HG03159 (cell line): ENCODE measurements at regions not wholly inside any gene's neighbourhood (a gene's known extent, or its start where the extent isn't known, plus 50 kb on each side); places are given as distances from the start of the nearest gene placed in this dataset.
"Not testable (repeated sequence)": the region's sequence is repeated elsewhere in the genome, so short reads cannot be mapped to it uniquely, and the experiment has no call there.

Experiments
- ATAC-seq: cut with Tn5 transposase; IDR thresholded peaks from one replicate; pipeline ENCODE4 v1.9.1; 2021; ENCODE audit warnings: mild to moderate bottlenecking, moderate library complexity; ENCODE audit not compliant: unreplicated experiment

DNA sequence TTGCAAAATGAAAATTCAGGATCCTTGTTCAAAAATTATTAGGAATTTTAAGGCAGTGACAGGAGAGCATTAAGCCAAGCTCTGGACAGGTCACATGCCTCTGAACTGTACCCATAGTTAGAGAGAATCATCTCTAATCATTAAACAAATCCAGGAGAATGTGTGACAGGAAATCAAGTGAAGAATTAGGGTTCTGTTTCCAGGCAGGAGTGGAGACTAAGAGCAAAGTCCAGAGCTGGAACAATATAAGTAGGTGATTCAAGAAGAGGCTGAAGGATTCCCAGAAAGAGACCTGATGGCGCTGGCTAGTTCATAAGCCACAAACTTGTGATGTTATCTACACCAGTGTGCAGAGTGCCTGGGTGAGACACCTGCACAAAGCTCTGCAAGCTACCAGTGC is 104.6 kb upstream of the PRKG2 start:
- no peak for ATAC-seq

DNA sequence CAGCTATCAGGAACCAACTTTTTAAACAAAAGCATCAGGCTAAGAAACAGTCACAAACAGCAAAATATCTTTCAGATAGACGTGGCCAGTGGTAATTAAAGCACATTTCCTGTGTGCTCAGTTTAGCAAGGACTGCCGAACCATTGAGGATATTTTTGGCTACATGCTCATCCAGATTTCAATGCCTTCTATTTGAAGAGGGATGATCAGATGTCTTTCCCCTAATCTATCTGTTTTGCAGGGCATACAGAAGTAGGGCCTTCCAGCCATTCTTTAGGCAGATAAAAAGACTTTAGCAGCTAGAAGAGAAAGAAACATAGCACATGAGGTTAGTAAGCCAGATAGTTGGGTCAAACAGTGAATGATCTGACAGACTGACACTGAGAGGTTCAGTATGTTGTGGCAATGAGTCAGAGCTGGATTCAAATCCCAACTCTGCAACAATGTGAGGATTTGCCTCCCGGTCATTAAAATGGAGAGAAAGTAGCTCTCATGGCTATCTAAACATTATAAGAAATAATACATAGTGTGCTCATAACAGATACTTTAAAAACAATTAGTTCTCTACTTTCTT is 100.0 kb upstream of the PRKG2 start:
- no peak for ATAC-seq

DNA sequence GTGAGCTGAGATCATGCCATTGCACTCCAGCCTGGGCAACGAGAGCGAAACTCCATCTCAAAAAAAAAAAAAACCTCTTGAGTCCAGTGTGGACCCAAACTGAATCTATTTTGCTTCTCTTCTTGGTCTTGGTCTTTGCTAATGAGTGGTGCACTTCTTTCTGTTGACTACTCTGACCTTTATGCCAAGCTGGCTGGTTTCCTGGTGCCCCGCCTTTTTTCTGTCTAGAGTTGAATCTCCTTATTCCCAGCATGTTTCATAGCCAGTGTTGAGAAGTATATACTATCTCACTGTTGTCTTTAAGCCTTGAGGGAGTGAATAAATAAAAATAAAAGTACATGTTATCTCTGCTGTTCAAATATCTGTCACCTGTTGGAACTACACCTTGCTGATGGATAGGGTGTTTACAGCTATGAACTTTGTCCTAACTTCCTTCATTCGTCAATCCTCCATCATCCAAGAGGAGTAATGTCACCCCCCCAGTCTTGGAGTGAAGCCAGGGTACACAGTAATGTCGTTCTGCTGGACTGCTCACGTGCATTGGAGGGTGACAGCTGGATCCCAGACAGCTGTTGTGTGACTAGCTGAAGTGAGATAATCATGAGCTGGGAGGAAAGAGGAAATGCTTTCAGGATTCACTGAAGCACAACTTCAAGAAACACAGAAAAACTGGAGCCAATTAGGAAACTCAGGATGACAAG is 99.3 kb upstream of the PRKG2 start:
- ATAC-seq, result no peak

DNA sequence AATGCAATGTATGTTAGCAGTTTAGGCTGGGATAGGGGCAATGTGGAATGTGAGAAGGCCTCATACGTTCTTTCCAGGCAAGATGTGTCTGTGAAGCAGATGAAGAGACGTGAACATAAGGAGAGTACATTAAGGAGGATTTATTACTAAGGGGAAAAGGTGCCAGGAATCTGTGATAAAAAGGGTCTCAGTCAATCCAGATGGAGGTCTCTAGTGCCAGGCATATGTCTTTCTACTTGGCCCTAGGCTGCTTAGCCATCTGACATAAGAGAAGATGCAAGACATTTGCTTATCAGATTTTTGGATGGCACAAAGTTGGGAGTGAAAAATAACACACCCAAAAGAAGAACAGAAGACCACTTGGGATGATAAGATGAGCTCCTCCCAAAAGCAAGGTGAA is 93.0 kb upstream of the PRKG2 start:
- no peak for ATAC-seq

DNA sequence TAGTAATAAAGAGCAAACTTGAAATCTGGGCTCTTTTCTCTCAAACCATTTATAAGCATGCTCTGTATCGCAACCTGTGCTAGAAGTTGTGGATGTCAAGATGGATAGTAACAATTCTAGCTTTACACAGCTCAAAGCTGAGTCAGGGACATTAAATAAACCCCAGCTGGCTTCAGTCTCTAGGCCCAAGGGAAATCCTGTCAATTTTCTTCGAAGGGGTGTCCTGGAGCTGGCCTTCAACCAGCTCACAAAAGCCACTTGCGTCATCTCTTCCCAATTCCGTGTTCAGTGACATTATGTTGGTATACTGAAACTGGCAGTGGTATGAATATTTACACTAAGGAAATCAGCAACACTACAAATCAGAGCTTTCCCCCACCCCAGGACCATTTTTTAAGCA is 89.8 kb upstream of the PRKG2 start:
- ATAC-seq, result no peak

DNA sequence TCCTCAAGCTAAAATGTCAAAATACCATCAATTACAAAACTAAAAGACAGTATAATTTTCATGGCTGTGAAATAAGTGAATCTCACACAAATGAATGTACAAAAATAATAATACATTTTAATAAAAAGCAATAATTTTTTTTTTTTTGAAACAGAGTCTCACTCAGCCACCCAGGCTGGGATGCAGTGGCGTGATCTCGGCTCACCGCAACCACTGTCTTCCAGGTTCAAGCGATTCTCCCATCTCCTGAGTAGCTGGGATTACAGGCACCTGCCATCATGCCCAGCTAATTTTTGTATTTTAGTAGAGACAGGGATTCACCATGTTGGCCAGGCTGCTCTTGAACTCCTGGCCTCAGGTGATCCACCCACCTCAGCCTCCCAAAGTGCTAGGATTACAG is 85.3 kb upstream of the PRKG2 start:
- ATAC-seq, result not testable (repeated sequence)

DNA sequence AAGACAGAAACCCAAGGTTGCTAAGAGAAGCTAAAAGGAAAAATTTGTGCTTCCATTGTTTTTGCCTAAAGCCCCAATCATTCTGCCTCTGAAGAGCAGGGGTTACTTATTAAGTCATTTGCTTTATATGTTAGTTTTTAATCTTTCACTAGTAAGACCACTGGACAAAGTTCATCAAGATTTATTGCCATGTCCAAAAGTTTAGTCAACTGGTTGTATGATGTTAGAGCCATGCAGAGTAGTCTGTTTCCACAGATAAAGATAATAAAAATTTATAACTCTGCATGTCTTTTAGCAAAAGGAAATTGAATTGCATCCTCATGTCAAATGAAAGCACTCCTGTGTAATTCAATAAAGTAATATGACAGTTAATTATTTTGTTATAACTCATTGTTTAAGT is 75.8 kb upstream of the PRKG2 start:
- ATAC-seq, result no peak

DNA sequence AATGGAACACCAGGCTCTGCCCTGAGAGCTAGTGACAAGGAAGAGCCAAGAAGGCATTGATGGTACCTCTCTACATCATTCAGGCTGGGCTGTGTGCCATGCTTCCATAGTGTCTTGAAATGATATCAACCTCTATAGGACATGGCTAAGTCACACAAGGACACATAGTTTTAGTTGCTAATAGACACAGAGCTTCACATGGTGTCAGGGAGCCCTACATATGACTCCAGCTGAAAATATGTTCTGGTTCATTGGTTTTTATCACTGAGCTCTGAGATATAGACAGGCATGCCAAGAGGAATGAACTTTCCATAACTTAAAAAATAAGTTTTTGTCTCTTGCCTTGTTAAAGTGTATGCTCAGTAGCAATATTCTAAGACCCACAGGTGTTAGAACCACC is 72.1 kb upstream of the PRKG2 start:
- ATAC-seq, result no peak

DNA sequence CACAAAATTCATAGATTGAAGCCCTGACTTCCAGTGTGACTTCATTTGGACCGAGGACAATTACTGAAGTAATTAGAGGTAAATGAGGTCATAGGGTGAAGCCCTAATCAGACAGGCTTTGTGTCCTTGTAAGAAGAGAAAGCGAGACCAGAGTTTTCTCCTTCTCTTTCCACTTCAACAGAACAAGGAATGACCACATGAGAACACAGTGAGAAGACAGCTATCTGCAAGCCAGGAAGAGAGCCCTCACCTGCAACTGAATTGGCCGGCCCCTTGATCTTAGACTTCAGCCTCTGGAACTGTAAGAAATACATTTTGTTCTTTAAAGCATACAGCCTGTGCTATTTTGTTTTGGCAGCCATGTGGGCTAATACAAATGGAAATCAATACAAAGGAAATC is 67.1 kb upstream of the PRKG2 start:
- no peak for ATAC-seq

DNA sequence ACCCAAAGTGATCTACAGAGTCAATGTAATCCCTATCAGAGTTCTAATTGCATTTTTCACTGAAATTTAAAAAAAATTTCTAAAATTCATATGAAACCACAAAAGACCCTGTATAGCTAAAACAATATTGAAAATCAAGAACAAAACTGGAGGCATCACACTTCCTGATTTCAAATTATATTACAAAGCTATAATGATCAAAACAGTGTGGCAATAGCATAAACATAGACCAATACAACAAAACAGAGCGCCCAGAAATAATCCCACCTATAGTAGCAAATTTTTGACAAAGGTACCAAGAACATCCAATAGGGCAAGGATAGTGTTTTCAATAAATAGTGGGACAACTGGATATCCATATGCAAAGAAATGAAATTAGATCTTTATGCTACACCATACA is 59.4 kb upstream of the PRKG2 start:
- ATAC-seq, result no peak

DNA sequence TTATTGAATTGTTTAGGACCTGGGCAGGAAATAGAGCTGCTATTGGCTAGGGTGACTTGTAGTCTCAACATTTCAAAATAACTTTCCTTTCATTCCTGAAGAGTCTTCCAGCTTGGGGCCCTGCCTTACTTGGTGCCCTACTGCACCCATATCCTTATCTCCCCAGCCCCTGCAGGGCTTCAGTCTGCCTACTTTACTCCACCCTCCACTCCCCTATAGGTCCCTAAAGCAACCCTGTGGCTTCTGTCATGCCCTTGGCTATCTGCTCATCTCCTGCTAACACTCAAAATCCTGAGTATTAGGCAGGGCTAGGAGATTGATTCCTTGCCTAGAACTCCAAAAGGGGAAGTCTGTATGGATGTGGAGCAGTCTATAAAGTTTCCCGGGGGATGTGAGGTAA is 57.6 kb upstream of the PRKG2 start:
- ATAC-seq, result no peak
